ENCODE measurements at regions not wholly inside any gene's neighbourhood (a gene's known extent, or its start where the extent isn't known, plus 50 kb on each side); places are given as distances from the start of the nearest gene placed in this dataset.

DNA sequence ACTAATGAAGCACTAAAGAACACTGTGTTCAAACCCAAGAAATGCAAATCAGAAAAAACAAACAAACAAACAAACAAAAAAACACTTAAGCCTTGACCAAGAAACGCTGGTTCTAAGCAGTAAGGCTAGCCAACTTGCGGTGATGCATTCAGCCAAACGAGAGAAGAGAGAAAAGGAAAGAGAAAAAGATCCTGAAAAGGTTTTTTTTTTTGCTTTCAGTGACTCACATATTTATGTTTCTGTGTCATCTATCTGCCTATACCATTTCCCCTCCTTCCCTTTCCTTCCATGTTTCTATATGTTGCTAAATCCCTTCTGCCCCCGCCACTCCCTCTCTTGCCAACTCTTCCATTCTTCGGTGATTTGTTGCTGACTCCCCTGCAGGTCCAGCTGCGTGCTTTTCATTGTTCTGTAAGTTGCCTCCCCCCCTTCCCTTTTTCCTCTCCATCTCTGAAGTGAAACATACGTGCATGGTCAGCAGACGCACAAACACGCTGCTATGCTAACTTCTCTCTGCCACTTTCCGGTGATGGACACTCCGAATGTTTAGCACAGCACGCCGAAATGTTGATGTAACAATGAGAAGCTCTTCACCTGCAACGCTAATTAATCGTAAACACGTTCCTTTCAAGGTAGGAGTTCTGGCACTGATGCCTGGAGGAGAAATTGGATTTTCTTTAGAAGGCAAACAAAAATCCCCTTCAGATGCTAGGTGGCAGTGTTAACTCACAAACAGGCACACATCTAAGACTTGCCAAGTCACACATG lies 154.4 kb downstream of the TUSC7 start:
- intact Hi-C loops (cut with DNase I): no loop called here
- no peaks in the 10 kb centered on the region for H3K9me3 ChIP-seq
- H3K4me1 ChIP-seq: no peaks in the 10 kb centered on the region
- H3K27me3 ChIP-seq: peaks cover 0 to 10% of the 10 kb centered on the region in 2 donors
- no peaks in the 10 kb centered on the region for H3K36me3 ChIP-seq
- TF ChIP-seq, protein P1, sequence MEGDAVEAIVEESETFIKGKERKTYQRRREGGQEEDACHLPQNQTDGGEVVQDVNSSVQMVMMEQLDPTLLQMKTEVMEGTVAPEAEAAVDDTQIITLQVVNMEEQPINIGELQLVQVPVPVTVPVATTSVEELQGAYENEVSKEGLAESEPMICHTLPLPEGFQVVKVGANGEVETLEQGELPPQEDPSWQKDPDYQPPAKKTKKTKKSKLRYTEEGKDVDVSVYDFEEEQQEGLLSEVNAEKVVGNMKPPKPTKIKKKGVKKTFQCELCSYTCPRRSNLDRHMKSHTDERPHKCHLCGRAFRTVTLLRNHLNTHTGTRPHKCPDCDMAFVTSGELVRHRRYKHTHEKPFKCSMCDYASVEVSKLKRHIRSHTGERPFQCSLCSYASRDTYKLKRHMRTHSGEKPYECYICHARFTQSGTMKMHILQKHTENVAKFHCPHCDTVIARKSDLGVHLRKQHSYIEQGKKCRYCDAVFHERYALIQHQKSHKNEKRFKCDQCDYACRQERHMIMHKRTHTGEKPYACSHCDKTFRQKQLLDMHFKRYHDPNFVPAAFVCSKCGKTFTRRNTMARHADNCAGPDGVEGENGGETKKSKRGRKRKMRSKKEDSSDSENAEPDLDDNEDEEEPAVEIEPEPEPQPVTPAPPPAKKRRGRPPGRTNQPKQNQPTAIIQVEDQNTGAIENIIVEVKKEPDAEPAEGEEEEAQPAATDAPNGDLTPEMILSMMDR (IDR thresholded peaks at IDR 0.05): peak in 1 of 2 donors; percentile 17
- ATAC-seq (peak; percentile 60), DNase-seq (peak in 2 of 4 donors; percentile 56 to 74)
- H3K4me3 ChIP-seq: peak overlapping the region in 1 of 2 donors; percentile 6
- no peak overlapping the region for H3K27ac ChIP-seq

DNA sequence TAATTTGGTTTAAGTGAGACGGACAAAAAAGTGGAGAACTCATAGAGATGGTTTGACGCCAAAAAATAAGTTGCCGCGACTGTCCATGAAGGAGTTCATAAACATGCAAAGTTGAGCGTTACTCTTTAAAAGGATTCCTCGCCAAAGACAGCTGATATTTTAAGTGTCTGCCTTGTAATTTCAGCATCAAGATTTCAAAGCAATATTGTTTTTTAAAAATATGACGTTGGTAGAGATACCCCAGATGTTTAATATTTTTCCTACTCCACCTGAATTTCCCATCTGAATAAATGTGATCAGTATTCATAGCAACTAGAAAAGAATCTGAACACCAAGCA lies 155.0 kb downstream of the TUSC7 start:
- Histone ChIP-seq H3K27me3 (peaks cover 0 to 10% of the 10 kb centered on the region in 2 donors), H3K27ac (no peak overlapping the region), H3K9me3 (no peaks in the 10 kb centered on the region), H3K36me3 (no peaks in the 10 kb centered on the region), H3K4me3 (no peak overlapping the region), H3K4me1 (no peaks in the 10 kb centered on the region)
- DNase-seq (no peak), ATAC-seq (no peak)
- intact Hi-C loops (cut with DNase I): no loop called here
- TF ChIP-seq, protein P1 (IDR thresholded peaks at IDR 0.05): no peak

DNA sequence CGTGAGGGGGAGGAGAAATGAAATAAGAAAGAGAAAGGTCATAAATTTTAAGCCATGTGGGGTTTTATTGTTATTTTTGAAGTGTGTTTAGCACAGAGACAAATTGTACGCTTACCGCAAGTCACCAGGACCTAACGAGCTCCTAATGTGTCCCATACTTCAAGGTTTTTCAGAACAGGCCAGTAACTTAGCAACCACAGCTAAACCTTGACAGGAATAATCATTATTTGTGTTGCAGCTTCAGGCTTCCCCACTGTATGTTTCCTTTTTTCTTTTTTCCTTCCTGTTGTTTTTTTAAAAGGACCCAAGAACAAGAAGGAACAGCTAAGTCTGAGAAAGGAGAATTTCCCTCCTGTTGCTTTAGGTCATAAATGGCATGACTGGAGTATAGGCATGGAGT lies 160.8 kb downstream of the TUSC7 start:
- intact Hi-C loops (cut with DNase I): no loop called here
- TF ChIP-seq, protein P1 (IDR thresholded peaks at IDR 0.05): no peak
- ATAC-seq: no peak
- DNase-seq: no peak
- no peaks in the 10 kb centered on the region for H3K27me3 ChIP-seq
- no peaks in the 10 kb centered on the region for H3K4me1 ChIP-seq
- no peaks in the 10 kb centered on the region for H3K36me3 ChIP-seq
- H3K4me3 ChIP-seq: no peak overlapping the region
- H3K9me3 ChIP-seq: peaks cover 0 to 1% of the 10 kb centered on the region in 2 donors
- H3K27ac ChIP-seq: no peak overlapping the region

DNA sequence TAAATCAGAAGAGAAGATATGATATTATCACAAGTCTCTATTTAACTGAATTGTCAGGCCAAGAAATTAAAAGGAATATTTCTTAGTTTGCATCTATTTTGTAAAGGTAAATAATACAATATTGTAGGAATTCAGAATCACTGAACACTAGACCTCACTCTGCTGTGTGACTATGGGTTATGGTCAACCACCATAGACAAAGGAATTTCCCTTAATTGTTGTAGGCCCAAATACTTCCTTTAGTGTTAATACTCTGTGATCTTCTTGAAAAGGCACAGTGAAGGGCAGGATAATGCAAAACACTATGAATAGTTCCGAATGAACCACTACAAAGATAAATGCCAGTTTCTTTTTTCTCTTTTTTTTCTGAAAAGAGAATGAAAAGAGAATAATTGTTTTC lies 162.3 kb downstream of the TUSC7 start:
- no peak overlapping the region for H3K4me3 ChIP-seq
- H3K36me3 ChIP-seq: no peaks in the 10 kb centered on the region
- TF ChIP-seq, protein P1 (IDR thresholded peaks at IDR 0.05): no peak
- no peak for DNase-seq
- no peak overlapping the region for H3K27ac ChIP-seq
- no peaks in the 10 kb centered on the region for H3K27me3 ChIP-seq
- no peaks in the 10 kb centered on the region for H3K4me1 ChIP-seq
- H3K9me3 ChIP-seq: peaks cover 0 to 6% of the 10 kb centered on the region in 2 donors
- ATAC-seq: no peak
- intact Hi-C loops (cut with DNase I): no loop called here

DNA sequence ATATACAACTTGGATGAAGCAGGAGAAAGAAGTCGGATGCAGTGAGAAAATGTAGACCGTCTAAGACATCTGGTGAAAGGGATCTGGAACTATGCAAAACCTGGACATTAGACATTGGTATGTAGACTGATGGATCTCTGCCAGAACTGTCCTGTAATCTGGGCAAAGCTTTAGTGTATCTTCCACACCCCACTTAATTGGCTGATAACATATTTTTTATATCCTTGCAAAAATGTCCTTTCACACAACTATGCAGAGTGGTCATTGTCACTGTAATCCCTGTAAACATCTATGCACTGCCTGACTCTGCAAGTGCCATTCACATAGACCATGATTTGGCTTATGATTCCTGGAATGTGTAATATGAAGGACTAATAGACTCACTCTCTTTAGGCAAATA lies 163.1 kb downstream of the TUSC7 start:
- H3K4me1 ChIP-seq: no peaks in the 10 kb centered on the region
- no peak overlapping the region for H3K27ac ChIP-seq
- no peaks in the 10 kb centered on the region for H3K36me3 ChIP-seq
- ATAC-seq: no peak
- no peak for DNase-seq
- TF ChIP-seq, protein P1 (IDR thresholded peaks at IDR 0.05): no peak
- H3K9me3 ChIP-seq: peaks cover 0 to 6% of the 10 kb centered on the region in 2 donors
- no peaks in the 10 kb centered on the region for H3K27me3 ChIP-seq
- intact Hi-C loops (cut with DNase I): no loop called here
- H3K4me3 ChIP-seq: no peak overlapping the region
